ENCODE measurements at regions not wholly inside any gene's neighbourhood (a gene's known extent, or its start where the extent isn't known, plus 50 kb on each side); places are given as distances from the start of the nearest gene placed in this dataset.

DNA sequence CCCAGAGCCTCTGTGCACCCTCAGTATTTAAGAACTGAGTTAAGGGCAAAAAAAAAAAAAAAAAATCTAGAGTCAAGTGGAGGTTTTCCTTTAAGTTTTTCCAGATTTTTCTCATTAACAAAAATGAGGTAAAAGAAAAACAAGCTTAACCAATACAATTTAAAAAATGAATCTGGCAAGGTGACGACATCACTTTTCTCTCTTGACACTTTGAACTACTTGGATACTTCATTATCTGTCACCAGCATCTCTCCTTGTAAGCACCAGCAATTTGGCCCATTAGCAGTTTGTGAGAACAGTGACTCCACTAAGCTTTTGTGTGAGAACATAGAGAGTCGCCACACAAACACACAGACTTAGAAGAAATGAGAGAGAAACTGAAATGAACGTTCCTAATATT, 345.7 kb upstream of the SLC30A5 start:
- DNase-seq (ENCODE audit: low spot score), result no peak

DNA sequence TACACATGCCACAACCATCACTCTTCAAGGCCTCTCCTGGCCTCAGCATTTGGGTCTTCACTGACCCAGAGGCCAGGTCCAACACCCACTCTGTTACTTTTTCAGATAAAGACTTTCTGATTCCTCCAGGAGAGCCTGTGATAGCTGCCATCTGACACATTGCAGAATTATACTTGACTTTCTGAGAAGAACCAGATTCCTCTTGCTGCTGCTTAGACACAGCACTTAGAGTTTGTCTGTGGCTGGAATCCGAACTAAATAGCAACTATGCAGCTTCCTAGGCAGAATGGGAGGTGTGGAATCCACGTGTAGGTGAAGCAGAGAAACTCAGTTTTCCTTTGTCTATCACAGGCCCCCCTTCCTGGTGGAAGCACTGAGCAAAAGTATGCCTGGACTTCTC, 344.7 kb upstream of the SLC30A5 start:
- no peak for DNase-seq (ENCODE audit: low spot score)

DNA sequence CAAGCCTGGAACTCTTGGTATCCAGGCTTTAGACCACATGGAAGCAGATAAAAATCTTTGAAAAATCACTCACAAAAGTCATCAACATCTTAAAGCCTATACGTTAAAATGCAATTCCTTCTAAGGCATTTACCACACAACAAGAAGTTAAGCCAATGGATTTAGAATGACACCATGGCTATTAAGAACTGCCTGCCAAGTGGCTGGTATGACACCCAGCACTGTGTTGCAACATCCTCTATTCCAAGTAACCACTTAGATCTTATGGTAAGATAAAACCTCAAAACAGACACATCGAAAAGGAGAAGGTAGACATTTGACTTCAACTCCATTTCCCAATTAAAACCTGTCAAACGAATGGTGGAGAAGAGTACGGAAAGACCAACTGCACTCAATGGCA, 344.2 kb upstream of the SLC30A5 start:
- DNase-seq (ENCODE audit: low spot score), result no peak

GRCh38 chr5:68751661-68752060, 342.2 kb upstream of the SLC30A5 start:
- DNase-seq (ENCODE audit: low spot score), result no peak

GRCh38 chr5:68754536-68754935, 339.3 kb upstream of the SLC30A5 start:
- DNase-seq (ENCODE audit: low spot score), result no peak

- no peak for DNase-seq (ENCODE audit: low spot score)
These were observed 338.5 kb upstream of the SLC30A5 start for GRCh38 chr5:68755293-68755692.

DNA sequence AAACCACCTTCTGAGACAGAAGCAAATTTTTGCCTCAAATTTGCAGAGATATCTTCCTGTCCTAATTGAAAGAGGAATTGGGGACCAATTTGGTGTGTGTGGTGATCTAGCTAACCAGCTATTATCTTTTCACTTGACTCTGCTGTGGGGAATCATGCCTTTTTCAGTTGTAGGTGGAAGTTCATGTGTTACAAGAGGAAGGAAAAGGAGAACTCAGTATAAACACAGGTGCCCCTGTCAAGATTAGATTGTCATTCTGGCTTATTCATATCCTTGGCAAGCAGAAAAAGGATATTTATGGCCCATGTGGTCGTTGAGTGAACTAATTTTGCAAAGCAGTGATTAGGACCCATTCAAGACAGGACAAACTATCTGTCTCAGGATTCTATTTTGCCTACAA, 336.8 kb upstream of the SLC30A5 start:
- no peak for DNase-seq (ENCODE audit: low spot score)

DNA sequence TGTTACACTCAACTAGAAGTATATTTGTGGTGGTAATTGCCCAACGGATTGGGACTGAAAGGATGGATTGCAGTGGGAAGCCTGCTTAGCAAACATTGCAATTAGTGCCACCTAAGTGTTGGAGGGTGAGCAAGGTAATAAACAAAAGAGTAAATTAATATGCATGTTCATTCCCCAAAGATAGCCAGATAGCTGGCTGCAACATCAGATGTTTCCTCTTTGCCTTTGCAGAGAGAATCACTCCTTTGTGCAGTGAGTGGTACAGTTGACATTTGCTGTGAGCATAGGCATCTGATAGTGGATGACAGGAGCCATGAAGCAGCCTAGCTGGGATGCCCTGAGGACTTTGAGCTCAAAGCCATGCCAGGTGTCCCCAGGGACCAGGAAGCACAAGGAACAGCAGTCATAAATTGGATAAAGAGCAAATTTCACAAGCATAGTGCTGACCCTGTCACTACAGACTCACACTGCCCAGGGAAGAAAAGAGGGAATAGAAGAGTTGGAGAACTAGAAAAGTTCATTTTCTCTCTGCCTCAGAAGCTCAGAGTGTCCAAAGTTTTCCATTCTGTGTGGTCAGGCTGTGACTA, 336.1 kb upstream of the SLC30A5 start:
- DNase-seq (ENCODE audit: low spot score), result no peak

GRCh38 chr5:68759593-68759992, 334.2 kb upstream of the SLC30A5 start:
- DNase-seq (ENCODE audit: low spot score), result no peak

DNA sequence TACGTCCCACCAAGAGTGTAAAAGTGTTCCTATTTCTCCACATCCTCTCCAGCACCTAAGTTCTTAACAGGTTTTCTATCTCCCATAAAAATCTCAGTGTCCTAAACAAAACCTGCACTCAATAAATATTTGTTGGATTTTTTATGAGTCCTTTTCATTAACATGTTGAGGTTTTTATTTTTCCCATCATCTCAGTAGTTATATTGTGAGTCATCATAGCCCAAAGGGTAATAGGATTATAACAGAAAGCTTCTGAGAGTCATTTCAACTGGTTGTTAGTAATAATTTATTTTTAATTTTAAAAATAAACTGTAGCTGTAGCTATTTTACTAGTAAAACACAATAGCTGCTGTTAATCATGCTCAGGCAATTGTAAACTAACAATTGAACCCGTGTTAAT, 331.6 kb upstream of the SLC30A5 start:
- DNase-seq (ENCODE audit: low spot score), result no peak

GRCh38 chr5:68766952-68767464, 326.8 kb upstream of the SLC30A5 start:
- no peak for DNase-seq (ENCODE audit: low spot score)

GRCh38 chr5:68770551-68770950, 323.3 kb upstream of the SLC30A5 start:
- DNase-seq (ENCODE audit: low spot score), result no peak

DNA sequence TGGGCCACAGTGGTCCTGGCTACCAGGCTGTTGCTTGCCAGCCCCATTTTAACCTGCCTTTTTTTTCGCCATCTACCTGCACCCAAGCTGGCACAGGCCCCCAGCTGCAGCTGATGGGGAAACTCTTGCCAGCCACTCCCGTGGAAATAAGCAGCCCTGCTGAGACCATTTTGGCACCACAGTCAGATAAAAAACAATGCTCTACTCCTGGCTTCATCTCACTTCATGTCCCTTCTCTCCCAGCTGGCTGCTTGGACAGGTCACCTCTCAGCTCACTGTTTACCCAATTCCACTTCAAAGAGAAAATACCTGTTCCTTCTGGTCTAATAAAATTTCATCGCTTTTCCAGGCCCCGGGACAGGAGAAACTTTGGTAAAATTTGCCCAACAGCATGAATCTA, 322.6 kb upstream of the SLC30A5 start:
- DNase-seq (ENCODE audit: low spot score), result no peak

- no peak for DNase-seq (ENCODE audit: low spot score)
These were observed 322.1 kb upstream of the SLC30A5 start for GRCh38 chr5:68771732-68772131.

DNA sequence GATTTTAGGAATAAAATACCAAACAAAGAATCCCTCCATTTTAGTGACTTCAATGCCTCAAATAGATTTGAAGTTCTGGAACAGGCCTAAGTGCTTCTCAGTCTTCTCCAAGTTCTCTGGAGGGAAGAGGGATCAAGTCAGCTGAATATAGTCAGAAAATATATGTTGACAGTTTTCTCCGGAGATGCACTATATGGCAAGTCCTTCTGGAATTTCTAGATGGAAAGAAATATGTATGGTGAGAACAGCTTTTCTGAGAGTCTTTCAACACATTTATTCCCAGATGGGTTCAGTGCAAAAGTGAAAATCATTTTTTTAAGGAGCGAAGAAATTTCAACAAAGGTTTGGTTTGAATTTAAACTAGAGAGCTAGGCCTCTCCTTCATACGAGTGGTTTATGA, 317.4 kb upstream of the SLC30A5 start:
- no peak for DNase-seq (ENCODE audit: low spot score)

GRCh38 chr5:68777135-68777534, 316.7 kb upstream of the SLC30A5 start:
- no peak for DNase-seq (ENCODE audit: low spot score)

GRCh38 chr5:68778484-68778883, 315.3 kb upstream of the SLC30A5 start:
- no peak for DNase-seq (ENCODE audit: low spot score)

DNA sequence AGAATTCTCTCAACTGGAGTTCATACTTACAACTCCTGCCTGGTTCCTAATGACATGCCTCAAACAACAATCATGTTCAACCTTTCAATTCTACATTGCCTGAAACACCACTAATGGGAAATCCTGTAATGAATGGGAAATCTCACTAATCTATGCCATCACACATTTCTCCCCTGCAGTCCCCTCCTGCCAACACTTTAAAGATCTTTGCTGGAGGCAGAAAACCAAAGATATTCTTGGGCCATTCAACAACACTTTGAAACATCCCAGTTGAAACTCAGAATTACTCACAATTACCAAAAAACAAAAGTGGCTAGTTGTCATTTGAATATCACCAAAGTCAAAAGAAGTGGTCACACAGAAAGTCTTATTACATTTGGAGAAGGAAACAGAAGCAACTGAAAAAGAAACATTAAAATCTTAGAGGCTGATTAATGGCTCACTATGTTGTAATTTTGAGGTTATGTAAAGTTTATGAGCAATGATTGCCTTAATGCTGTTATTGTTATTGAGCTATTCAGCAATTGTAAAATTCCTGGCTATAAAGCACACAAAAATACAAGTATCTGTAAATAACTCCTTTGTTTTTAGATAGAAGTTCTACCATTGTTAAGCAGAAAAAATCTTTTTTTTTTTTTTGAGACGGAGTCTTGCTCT, 313.4 kb upstream of the SLC30A5 start:
- DNase-seq (ENCODE audit: low spot score), result no peak

DNA sequence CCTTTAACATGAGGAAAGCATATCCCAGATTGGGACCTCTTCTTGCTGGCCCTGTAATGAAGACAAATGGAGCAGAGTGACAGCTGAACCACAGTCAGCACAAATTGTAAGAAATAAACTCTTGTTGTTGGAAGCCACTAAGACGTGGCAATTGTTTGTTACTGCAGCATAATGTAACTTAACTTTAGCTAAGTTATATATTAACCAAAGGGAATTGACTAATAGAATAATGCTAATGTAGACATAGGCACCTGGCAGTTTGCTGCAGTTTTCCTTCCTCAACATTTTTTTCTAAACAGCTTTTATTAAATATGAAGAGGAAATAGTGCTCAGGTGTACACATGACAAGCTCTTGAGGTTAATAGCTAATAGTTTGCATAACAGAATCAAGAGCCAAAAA, 300.7 kb upstream of the SLC30A5 start:
- DNase-seq (ENCODE audit: low spot score), result no peak

- no peak for DNase-seq (ENCODE audit: low spot score)
These were observed 299.8 kb upstream of the SLC30A5 start for GRCh38 chr5:68793993-68794392.

- no peak for DNase-seq (ENCODE audit: low spot score)
These were observed 298.6 kb upstream of the SLC30A5 start for GRCh38 chr5:68795190-68795589.

GRCh38 chr5:68798877-68799843, 294.7 kb upstream of the SLC30A5 start:
- no peak for DNase-seq (ENCODE audit: low spot score)

DNA sequence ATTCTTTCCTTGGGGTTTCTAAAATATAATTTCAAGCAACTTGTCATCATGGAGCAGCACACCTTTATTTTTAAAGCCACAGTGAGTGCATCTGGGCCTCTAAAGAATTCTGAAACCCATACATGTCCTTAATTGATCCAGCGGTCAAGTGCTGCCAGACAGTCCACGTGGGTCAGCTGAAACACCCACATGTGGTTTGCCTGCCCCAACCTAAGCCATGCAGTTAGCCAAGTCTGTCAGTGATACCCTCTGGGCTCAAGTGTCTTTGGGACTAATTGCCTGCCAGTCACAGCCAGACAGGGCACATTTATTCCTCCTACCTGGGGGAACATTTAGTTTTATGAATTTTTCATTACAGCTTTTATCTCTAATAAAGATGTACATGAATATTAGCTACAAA, 291.4 kb upstream of the SLC30A5 start:
- DNase-seq (ENCODE audit: low spot score), result no peak
